PC-3 (cell line): ENCODE measurements at regions not wholly inside any gene's neighbourhood (a gene's known extent, or its start where the extent isn't known, plus 50 kb on each side); places are given as distances from the start of the nearest gene placed in this dataset.
"Not testable (repeated sequence)": the region's sequence is repeated elsewhere in the genome, so short reads cannot be mapped to it uniquely, and the experiment has no call there.

Experiments used
- ATAC-seq: fragments of 200-7000 bp; cut with Tn5 transposase; 2 replicates; pipeline ENCODE4 v1.9.1; 2020; ENCODE audit warnings: mild to moderate bottlenecking, moderate library complexity
- BruUV-seq: library from RNA; stranded (reverse); fragments of 400-500 nt; replicated peaks from 2 replicates; lab custom pipeline; 2021; lab: Mats Ljungman, UMichigan
- CTCF ChIA-PET: fragments of 300-600 bp; sonication (Branson Sonifier 250); formaldehyde crosslinking; loops from one replicate; lab custom pipeline; 2022; ENCODE audit warnings: antibody characterized with exemption; lab: Charles Lee
- POLR2A ChIA-PET: fragments of 300-600 bp; sonication (Branson Sonifier 250); formaldehyde crosslinking; loops from one replicate; lab custom pipeline; 2022; ENCODE audit warnings: antibody characterized with exemption; ENCODE audit not compliant: unreplicated experiment; lab: Charles Lee
- DNase-seq: peaks from one replicate; pipeline ENCODE4 v3.0.0-alpha.2; 2015
- H2AFZ ChIP-seq: fragments of 300-600 bp; sonication (generic); 2 replicates; pipeline ENCODE4 v1.6.0; 2016; ENCODE audit warnings: antibody characterized with exemption, low read length
- H3F3A ChIP-seq: fragments of 300-600 bp; sonication (generic); one replicate; pipeline ENCODE4 v1.6.0; 2017; ENCODE audit warnings: antibody characterized with exemption, low read length, control low read depth, mild to moderate bottlenecking; ENCODE audit not compliant: unreplicated experiment
- H3K27ac ChIP-seq: fragments of 300-600 bp; sonication (generic); 2 replicates; pipeline ENCODE4 v1.5.1; 2016; ENCODE audit warnings: mild to moderate bottlenecking, low read length
- H3K27me3 ChIP-seq: fragments of 300-600 bp; sonication (generic); 2 replicates; pipeline ENCODE4 v1.6.1; 2016; ENCODE audit warnings: low read length, mixed read lengths
- H3K36me3 ChIP-seq: fragments of 300-600 bp; sonication (generic); 2 replicates; pipeline ENCODE4 v1.6.1; 2016; ENCODE audit warnings: low read depth, mixed run types, low read length, mixed read lengths
- H3K4me1 ChIP-seq: fragments of 300-600 bp; sonication (generic); 2 replicates; pipeline ENCODE4 v1.5.1; 2016; ENCODE audit warnings: low read length; ENCODE audit not compliant: insufficient read depth
- H3K4me2 ChIP-seq: fragments of 300-600 bp; sonication (generic); 2 replicates; pipeline ENCODE4 v1.6.0; 2016; ENCODE audit warnings: low read length
- H3K4me3 ChIP-seq: fragments of 300-600 bp; sonication (generic); 2 replicates; pipeline ENCODE4 v1.5.1; 2016; ENCODE audit warnings: mild to moderate bottlenecking, low read length, mixed read lengths
- H3K79me2 ChIP-seq: fragments of 300-600 bp; sonication (generic); 2 replicates; pipeline ENCODE4 v1.6.1; 2017; ENCODE audit warnings: low read length, mixed read lengths
- H3K9ac ChIP-seq: fragments of 300-600 bp; sonication (generic); 2 replicates; pipeline ENCODE4 v1.6.0; 2016; ENCODE audit warnings: mild to moderate bottlenecking, low read length
- H3K9me2 ChIP-seq: fragments of 300-600 bp; sonication (generic); replicated peaks from 2 replicates; pipeline ENCODE4 v1.6.1; 2016; ENCODE audit warnings: mixed run types, low read length, mixed read lengths
- H3K9me3 ChIP-seq: fragments of 300-600 bp; sonication (generic); 2 replicates; pipeline ENCODE4 v1.6.1; 2016; ENCODE audit warnings: low read length, mixed read lengths
- H4K20me1 ChIP-seq: fragments of 300-600 bp; sonication (generic); 2 replicates; pipeline ENCODE4 v1.6.1; 2016; ENCODE audit warnings: low read length, mixed read lengths
- CTCF ChIP-seq: fragments of 300-600 bp; sonication (generic); conservative IDR thresholded peaks from 2 replicates; pipeline ENCODE4 v1.5.1; 2017; ENCODE audit warnings: antibody characterized with exemption, low read depth, mild to moderate bottlenecking, low read length
- EZH2 ChIP-seq: fragments of 300-600 bp; sonication (generic); IDR thresholded peaks from one replicate; pipeline ENCODE4 v1.6.1; 2017; ENCODE audit warnings: antibody characterized with exemption, mild to moderate bottlenecking, low read length; ENCODE audit not compliant: unreplicated experiment
- EZH2phosphoT487 ChIP-seq: fragments of 300-600 bp; sonication (generic); IDR thresholded peaks from 2 replicates; pipeline ENCODE4 v1.6.1; 2018; ENCODE audit warnings: mild to moderate bottlenecking, antibody characterized with exemption, low read length, borderline replicate concordance
- intact Hi-C: fragments of 100-400 bp; cut with micrococcal nuclease; formaldehyde crosslinking; loops from 2 replicates; pipeline ENCODE4 v1.9.0; 2023

DNA sequence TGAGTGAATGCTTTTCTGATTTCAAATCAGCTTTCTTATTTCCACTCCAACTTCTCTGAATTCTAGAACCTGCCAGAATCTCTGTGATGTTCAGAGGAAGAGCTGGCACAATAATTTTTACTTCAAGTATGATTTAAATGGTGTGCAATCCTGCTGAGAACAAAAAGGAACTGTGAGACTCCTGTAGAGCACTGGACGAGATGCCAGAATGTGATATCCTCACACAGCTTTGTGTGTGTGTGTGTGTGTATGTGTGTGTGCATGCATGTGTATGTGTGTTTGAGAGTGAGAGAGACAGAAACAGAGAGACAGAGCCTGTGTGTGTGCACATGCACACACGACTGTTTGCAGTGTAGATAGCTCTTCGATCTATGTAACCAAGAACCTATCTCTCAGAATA, 713.6 kb upstream of the ZP4 start:
- Histone ChIP-seq H3K4me3 (no peak overlapping the region), H3K4me2 (no peak overlapping the region), H3K9me3 (no peaks in the 10 kb centered on the region), H3F3A (no peaks in the 10 kb centered on the region), H4K20me1 (no peaks in the 10 kb centered on the region), H3K9ac (no peak overlapping the region), H3K36me3 (no peaks in the 10 kb centered on the region), H3K27me3 (no peaks in the 10 kb centered on the region), H3K79me2 (no peaks in the 10 kb centered on the region), H3K9me2 (no peaks in the 10 kb centered on the region), H3K4me1 (peaks cover 9% of the 10 kb centered on the region), H2AFZ (no peak overlapping the region), H3K27ac (no peak overlapping the region)
- ChIA-PET CTCF (no interaction called here), POLR2A (no interaction called here)
- no peak for DNase-seq
- intact Hi-C loops: no loop called here
- ATAC-seq: no peak
- TF ChIP-seq EZH2 (no peak), EZH2phosphoT487 (no peak), CTCF (no peak)
- BruUV-seq: no TSS peak

DNA sequence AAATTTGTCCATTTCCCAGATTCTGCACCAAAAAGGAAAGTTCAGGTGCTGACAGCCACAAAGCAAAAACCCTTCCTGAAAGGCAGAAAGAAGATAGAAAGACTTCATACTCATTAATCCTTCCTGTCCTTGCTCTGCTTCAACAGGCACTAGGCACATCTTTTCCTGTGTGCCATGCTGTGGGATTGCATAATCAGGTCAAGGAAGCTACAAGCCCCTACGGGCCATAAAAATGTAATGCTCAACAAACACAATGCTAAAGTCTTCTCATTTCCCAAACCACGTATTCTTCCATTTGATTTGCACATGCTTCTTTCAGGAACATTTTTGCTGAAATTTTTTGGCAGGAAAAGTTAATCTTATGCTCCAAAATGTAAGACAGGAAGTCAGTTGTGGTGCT, 710.9 kb upstream of the ZP4 start:
- H3K27me3 ChIP-seq, H2AFZ ChIP-seq, H3K79me2 ChIP-seq, intact Hi-C loops, H4K20me1 ChIP-seq, H3K9me3 ChIP-seq, BruUV-seq, ATAC-seq, CTCF ChIA-PET, H3K9ac ChIP-seq, H3K4me3 ChIP-seq, H3K4me2 ChIP-seq, DNase-seq, H3K4me1 ChIP-seq, POLR2A ChIA-PET, H3K27ac ChIP-seq, H3K9me2 ChIP-seq, H3F3A ChIP-seq, H3K36me3 ChIP-seq: not testable (repeated sequence)

DNA sequence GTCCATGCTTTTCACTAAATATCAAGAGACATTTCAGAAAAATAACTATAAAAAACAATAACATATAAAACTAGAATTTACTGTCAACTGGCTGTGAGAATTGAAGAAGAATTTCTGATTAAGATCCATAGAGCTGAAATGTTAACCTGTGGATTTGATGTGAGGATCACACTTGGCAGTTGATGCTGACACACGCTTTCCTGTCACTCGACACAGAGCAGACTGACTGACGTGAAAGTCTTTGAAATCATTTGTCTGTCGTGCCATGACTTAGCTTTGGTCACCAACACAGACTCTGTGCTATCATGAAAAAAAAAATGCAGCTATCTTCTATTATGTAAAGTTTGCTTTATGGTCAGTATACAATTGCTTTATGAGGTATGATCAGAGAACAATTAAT, 706.0 kb upstream of the ZP4 start:
- no peak overlapping the region for H3K9ac ChIP-seq
- no peaks in the 10 kb centered on the region for H3K4me1 ChIP-seq
- no peak for TF ChIP-seq EZH2phosphoT487
- TF ChIP-seq CTCF: no peak
- TF ChIP-seq EZH2: no peak
- no peaks in the 10 kb centered on the region for H3K36me3 ChIP-seq
- DNase-seq: no peak
- no peaks in the 10 kb centered on the region for H3K9me2 ChIP-seq
- no TSS peak for BruUV-seq
- no peak for ATAC-seq
- H3K79me2 ChIP-seq: no peaks in the 10 kb centered on the region
- H3K27ac ChIP-seq: no peak overlapping the region
- no peaks in the 10 kb centered on the region for H4K20me1 ChIP-seq
- H3K27me3 ChIP-seq: no peaks in the 10 kb centered on the region
- POLR2A ChIA-PET: no interaction called here
- intact Hi-C loops: no loop called here
- H3K4me3 ChIP-seq: no peak overlapping the region
- no peaks in the 10 kb centered on the region for H3K9me3 ChIP-seq
- H3F3A ChIP-seq: no peaks in the 10 kb centered on the region
- no peak overlapping the region for H2AFZ ChIP-seq
- no peak overlapping the region for H3K4me2 ChIP-seq
- CTCF ChIA-PET: no interaction called here
